ENCODE measurements at regions not wholly inside any gene's neighbourhood (a gene's known extent, or its start where the extent isn't known, plus 50 kb on each side); places are given as distances from the start of the nearest gene placed in this dataset.

GRCh38 chr1:8095584-8095983 lies 69.5 kb upstream of the ERRFI1 start (continued):
- TF ChIP-seq KDM1A (CRISPR knock-in tag; IDR thresholded peaks at IDR 0.05) = peak; percentile 59; the same call in 1 of the 2 replicates
- TF ChIP-seq, protein P1, sequence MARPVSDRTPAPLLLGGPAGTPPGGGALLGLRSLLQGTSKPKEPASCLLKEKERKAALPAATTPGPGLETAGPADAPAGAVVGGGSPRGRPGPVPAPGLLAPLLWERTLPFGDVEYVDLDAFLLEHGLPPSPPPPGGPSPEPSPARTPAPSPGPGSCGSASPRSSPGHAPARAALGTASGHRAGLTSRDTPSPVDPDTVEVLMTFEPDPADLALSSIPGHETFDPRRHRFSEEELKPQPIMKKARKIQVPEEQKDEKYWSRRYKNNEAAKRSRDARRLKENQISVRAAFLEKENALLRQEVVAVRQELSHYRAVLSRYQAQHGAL (CRISPR knock-in tag; IDR thresholded peaks at IDR 0.05; ENCODE audit: not compliant biosample characterization) = no peak
- TF ChIP-seq MXI1 (IDR thresholded peaks at IDR 0.05; ENCODE audit: borderline replicate concordance, low read depth, low read length) = no peak
- TF ChIP-seq SUZ12 (IDR thresholded peaks at IDR 0.05; ENCODE audit: low read depth, low read length) = no peak
- TF ChIP-seq ZNF629 (CRISPR knock-in tag; conservative IDR thresholded peaks at IDR 0.05) = peak; percentile 95
- TF ChIP-seq ISL2 (CRISPR knock-in tag; IDR thresholded peaks at IDR 0.05) = 0 out of 2 replicates have a peak, but pooled peaks have one; percentile 22
- no peak for TF ChIP-seq NBN (conservative IDR thresholded peaks at IDR 0.05)
- TF ChIP-seq ATF1 (CRISPR knock-in tag; IDR thresholded peaks at IDR 0.05) = no peak
- 0 out of 2 replicates have a peak, but pooled peaks have one; percentile 11 for TF ChIP-seq NAIF1 (CRISPR knock-in tag; IDR thresholded peaks at IDR 0.05; ENCODE audit: borderline replicate concordance)

GRCh38 chr1:8094481-8095241 lies 68.6 kb upstream of the ERRFI1 start:
- in situ Hi-C loops (cut with HindIII; ENCODE audit: extremely low pct_ligation_motif_present, low pct_unique_long_range_greater_than_20kb) (no loop called here), intact Hi-C loops (cut with micrococcal nuclease; ENCODE audit: unreplicated experiment) (loop anchor here (10.0 kb wide), 1 partner anchor 50 kb away; no protein-coding TSS in a partner anchor)
- no peak overlapping the region for H2AFZ ChIP-seq (ENCODE audit: low read length)
- ChIA-PET CTCF (ENCODE audit: low intra/inter-chr PET ratio, low total read pairs) (no interaction called here), POLR2A (interaction anchor here (0.7 to 4.2 kb wide), 23 partner anchors 9 to 117 kb away, joined by 3 to 34 read pairs (median 5); partner anchors contain the start of gene ERRFI1)
- no peaks in the 10 kb centered on the region for H4K20me1 ChIP-seq (ENCODE audit: insufficient read depth, low read length)
- no peaks in the 10 kb centered on the region for H3K9me3 ChIP-seq (ENCODE audit: low read length)
- H3K27ac ChIP-seq (ENCODE audit: extremely low read length, insufficient read depth, low read length) = peak overlapping the region; percentile 72
- ATAC-seq (peak; percentile 47), FAIRE-seq (peak; percentile 79), DNase-seq (ENCODE audit: low spot score) (peak; percentile 79)
- WGBS (ENCODE audit: low lambda C conversion rate) = 24% methylated on average over 18 of the region's 18 CpGs
- H3K27me3 ChIP-seq (ENCODE audit: control insufficient read depth in 1 of 2, insufficient read depth in 2 of 2, low read length in 2 of 2) = no peaks in the 10 kb centered on the region
- peaks cover 2% of the 10 kb centered on the region for H3K79me2 ChIP-seq (ENCODE audit: insufficient read depth, low read length)
- H3K9ac ChIP-seq (ENCODE audit: insufficient read depth, low read depth, low read length) = peak overlapping the region; percentile 47
- H3K4me3 ChIP-seq (replicated peaks in 1 of 3; ENCODE audit: insufficient read depth in 1 of 3, low read depth in 2 of 3, low read length in 3 of 3) = peak overlapping the region in 2 of 3 experiments; percentile 21 to 26; a peak in 3 of 6 replicates
- BruUV-seq (replicated peaks) = TSS peak; percentile 45
- no peaks in the 10 kb centered on the region for H3K36me3 ChIP-seq (replicated peaks in 1 of 2; ENCODE audit: control insufficient read depth in 1 of 2, insufficient read depth in 2 of 2, low read length in 2 of 2)
- peak overlapping the region; percentile 74 for H3K4me2 ChIP-seq (ENCODE audit: low read depth, low read length)
- H3K4me1 ChIP-seq (ENCODE audit: insufficient read depth, low read length) = peaks cover 92% of the 10 kb centered on the region
- TF ChIP-seq HDAC6 (IDR thresholded peaks at IDR 0.05; ENCODE audit: low read depth, low read length) = no peak
- no peak for TF ChIP-seq ZFP62 (CRISPR knock-in tag; IDR thresholded peaks at IDR 0.05)
- no peak for TF ChIP-seq ZNF180 (CRISPR knock-in tag; IDR thresholded peaks at IDR 0.05; ENCODE audit: borderline replicate concordance, low read depth)
- peak; percentile 23; the same call in 1 of the 2 replicates for TF ChIP-seq ZNF580 (CRISPR knock-in tag; IDR thresholded peaks at IDR 0.05; ENCODE audit: borderline replicate concordance, low read depth)
- no peak for TF ChIP-seq JUN (CRISPR knock-in tag; IDR thresholded peaks at IDR 0.05)
- TF ChIP-seq NBN (conservative IDR thresholded peaks at IDR 0.05) = no peak
- TF ChIP-seq ZNF839 (CRISPR knock-in tag; IDR thresholded peaks at IDR 0.05; ENCODE audit: borderline replicate concordance) = no peak
- TF ChIP-seq FOXP4 (CRISPR knock-in tag; IDR thresholded peaks at IDR 0.05) = peak; percentile 80
- TF ChIP-seq ZNF724P (CRISPR knock-in tag; IDR thresholded peaks at IDR 0.05; ENCODE audit: borderline replicate concordance) = no peak
- no peak for TF ChIP-seq RARG (CRISPR knock-in tag; IDR thresholded peaks at IDR 0.05; ENCODE audit: low read depth)
- TF ChIP-seq ZNF775 (CRISPR knock-in tag; IDR thresholded peaks at IDR 0.05; ENCODE audit: borderline replicate concordance) = peak; percentile 97
- peak; percentile 44; the same call in 1 of the 2 replicates for TF ChIP-seq ZKSCAN8 (CRISPR knock-in tag; IDR thresholded peaks at IDR 0.05; ENCODE audit: borderline replicate concordance)
- TF ChIP-seq CCAR2 (optimal IDR thresholded peaks at IDR 0.05; ENCODE audit: low read depth, low read length) = no peak
- no peak for TF ChIP-seq U2AF2 (IDR thresholded peaks at IDR 0.05; ENCODE audit: low read depth, low read length)
